ENCODE measurements at regions not wholly inside any gene's neighbourhood (a gene's known extent, or its start where the extent isn't known, plus 50 kb on each side); places are given as distances from the start of the nearest gene placed in this dataset.

DNA sequence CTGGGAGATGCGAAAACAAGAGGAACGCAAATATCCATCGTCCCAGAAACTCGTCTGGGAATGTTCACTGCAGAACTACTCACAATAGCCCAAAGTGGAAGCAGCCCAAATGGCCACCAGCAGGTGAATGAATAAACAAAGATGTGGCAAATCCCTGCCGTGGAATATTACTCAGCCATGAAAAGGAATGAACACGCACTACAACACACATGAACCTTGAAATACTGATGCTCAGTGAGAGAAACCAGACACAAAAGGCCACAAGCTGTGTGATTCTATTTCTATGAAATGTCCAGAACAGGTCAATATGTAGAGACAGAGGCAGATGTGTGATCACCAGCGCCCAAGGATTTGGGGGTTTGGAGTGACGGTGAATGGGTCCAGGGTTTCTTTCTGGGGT, 169.8 kb downstream of the IRF8 start (continued):
- no peak for TF ChIP-seq ZBTB40 (IDR thresholded peaks at IDR 0.05; ENCODE audit: borderline replicate concordance)
- TF ChIP-seq EZH2 (IDR thresholded peaks at IDR 0.05; ENCODE audit: borderline replicate concordance, control insufficient read depth, low read depth, low read length): no peak
- no peak for TF ChIP-seq ATF7 (IDR thresholded peaks at IDR 0.05; ENCODE audit: low read depth)
- TF ChIP-seq CUX1 (IDR thresholded peaks at IDR 0.05; ENCODE audit: insufficient replicate concordance, low read depth, low read length): no peak
- no peak for TF ChIP-seq EGR1 (IDR thresholded peaks at IDR 0.05; ENCODE audit: borderline replicate concordance in 1 of 2, low read depth in 2 of 2, low read length in 2 of 2)
- no peak for TF ChIP-seq DPF2 (IDR thresholded peaks at IDR 0.05)
- TF ChIP-seq RELB (IDR thresholded peaks at IDR 0.05; ENCODE audit: low read depth): no peak
- no peak for TF ChIP-seq SMARCA5 (IDR thresholded peaks at IDR 0.05)
- TF ChIP-seq, protein P1, sequence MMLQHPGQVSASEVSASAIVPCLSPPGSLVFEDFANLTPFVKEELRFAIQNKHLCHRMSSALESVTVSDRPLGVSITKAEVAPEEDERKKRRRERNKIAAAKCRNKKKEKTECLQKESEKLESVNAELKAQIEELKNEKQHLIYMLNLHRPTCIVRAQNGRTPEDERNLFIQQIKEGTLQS (IDR thresholded peaks at IDR 0.05; ENCODE audit: borderline replicate concordance, extremely low read depth, low read depth, low read length): no peak
- no peak for TF ChIP-seq BACH1 (IDR thresholded peaks at IDR 0.05; ENCODE audit: borderline replicate concordance)

Data from GM12878 (cell line).